Testis (tissue), 2 donors: ENCODE measurements at regions not wholly inside any gene's neighbourhood (a gene's known extent, or its start where the extent isn't known, plus 50 kb on each side); places are given as distances from the start of the nearest gene placed in this dataset.

ENCODE experiments used
- DNase-seq: peaks from one replicate; pipeline ENCODE4 v3.0.0-alpha.2; 2019
- H3K27ac ChIP-seq, 2 donors: fragments of 200-600 bp; sonication (generic); one replicate each; pipeline ENCODE4 v1.5.1; 2019
- H3K27me3 ChIP-seq: fragments of 200-600 bp; sonication (generic); one replicate; pipeline ENCODE4 v1.5.1; 2019
- H3K36me3 ChIP-seq: fragments of 200-600 bp; sonication (generic); one replicate; pipeline ENCODE4 v1.5.1; 2017; ENCODE audit warnings: low read depth; ENCODE audit errors: missing control alignments
- H3K4me1 ChIP-seq: fragments of 200-600 bp; sonication (generic); one replicate; pipeline ENCODE4 v1.5.1; 2019
- H3K4me3 ChIP-seq, 2 donors: fragments of 200-600 bp; sonication (generic); one replicate each; pipeline ENCODE4 v1.5.1; 2017 to 2019
- H3K9me3 ChIP-seq: fragments of 200-600 bp; sonication (generic); one replicate; pipeline ENCODE4 v1.5.1; 2017
- POLR2A ChIP-seq: fragments of 450-650 bp; IDR thresholded peaks from one replicate; pipeline ENCODE4 v1.6.1; 2017; ENCODE audit warnings: antibody characterized with exemption, mild to moderate bottlenecking, moderate library complexity
- WGBS, 2 donors: methylation state at CpG; one replicate each; pipeline ENCODE4 v1.1.5; 2018; 5-methylcytosine and 5-hydroxymethylcytosine counted together
- intact Hi-C: fragments of 100-400 bp; cut with DNase I; formaldehyde crosslinking; loops from one replicate; pipeline ENCODE4 v1.15.1; 2023; ENCODE audit warnings: low total_unique reads
- small RNA-seq, 2 donors: library from RNA; depleted of rRNA; stranded (forward); fragments of <200 nt; gene quantifications; one replicate each; pipeline ENCODE3, GENCODE V24; 2016
- TF ChIP-seq, protein P1 (sequence below), 3 experiments: fragments of 450-650 bp in 2 of 3; fragments of 200-600 bp in 1 of 3; sonication (generic) in 1 of 3; IDR thresholded peaks; one replicate each; pipeline ENCODE4 v1.5.1; 2016 to 2019; ENCODE audit warnings: antibody characterized with exemption in 3 of 3, mild to moderate bottlenecking in 2 of 3, moderate library complexity in 1 of 3

DNA sequence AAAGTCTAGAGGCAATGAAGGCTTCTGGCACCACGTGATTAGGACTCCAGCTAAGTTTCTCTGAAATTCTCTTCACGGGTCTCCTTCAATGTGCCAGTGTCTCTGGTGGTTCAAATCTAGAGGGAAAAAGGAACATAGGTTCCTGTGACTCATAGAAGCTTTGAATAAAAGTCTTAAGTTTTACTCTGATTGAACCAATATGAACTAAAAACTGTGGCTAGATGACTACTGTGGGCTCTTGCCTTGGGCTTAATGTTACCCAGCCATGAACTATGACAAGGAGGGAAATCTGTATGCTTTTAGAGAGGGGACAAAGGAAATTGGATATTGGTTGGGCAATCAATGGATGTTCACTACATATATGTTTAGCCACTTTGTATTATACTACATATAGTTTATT lies 49.9 kb upstream of the TEX13D start:
- Histone ChIP-seq H3K36me3 (no peaks in the 10 kb centered on the region), H3K4me1 (no peaks in the 10 kb centered on the region), H3K9me3 (no peaks in the 10 kb centered on the region), H3K27ac (no peak overlapping the region), H3K4me3 (no peak overlapping the region), H3K27me3 (no peaks in the 10 kb centered on the region)
- no peak for TF ChIP-seq POLR2A
- TF ChIP-seq, protein P1, sequence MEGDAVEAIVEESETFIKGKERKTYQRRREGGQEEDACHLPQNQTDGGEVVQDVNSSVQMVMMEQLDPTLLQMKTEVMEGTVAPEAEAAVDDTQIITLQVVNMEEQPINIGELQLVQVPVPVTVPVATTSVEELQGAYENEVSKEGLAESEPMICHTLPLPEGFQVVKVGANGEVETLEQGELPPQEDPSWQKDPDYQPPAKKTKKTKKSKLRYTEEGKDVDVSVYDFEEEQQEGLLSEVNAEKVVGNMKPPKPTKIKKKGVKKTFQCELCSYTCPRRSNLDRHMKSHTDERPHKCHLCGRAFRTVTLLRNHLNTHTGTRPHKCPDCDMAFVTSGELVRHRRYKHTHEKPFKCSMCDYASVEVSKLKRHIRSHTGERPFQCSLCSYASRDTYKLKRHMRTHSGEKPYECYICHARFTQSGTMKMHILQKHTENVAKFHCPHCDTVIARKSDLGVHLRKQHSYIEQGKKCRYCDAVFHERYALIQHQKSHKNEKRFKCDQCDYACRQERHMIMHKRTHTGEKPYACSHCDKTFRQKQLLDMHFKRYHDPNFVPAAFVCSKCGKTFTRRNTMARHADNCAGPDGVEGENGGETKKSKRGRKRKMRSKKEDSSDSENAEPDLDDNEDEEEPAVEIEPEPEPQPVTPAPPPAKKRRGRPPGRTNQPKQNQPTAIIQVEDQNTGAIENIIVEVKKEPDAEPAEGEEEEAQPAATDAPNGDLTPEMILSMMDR (IDR thresholded peaks at IDR 0.05) = no peak
- no peak for DNase-seq
- intact Hi-C loops = no loop called here
- 67 to 89% methylated on average over 2 of the region's 2 CpGs for WGBS, 2 donors

Small RNA genes in the stretch of these regions (small RNA-seq; reads per million reads assigned to genes)
- 0 reads per million in 2 donors for gene RF00561
